Activated naive CD4-positive, alpha-beta T cell treated with anti-CD3 and anti-CD28 coated beads, Interleukin-2, amount 50 U/mL, for 24 hours (primary cell): ENCODE measurements at regions not wholly inside any gene's neighbourhood (a gene's known extent, or its start where the extent isn't known, plus 50 kb on each side); places are given as distances from the start of the nearest gene placed in this dataset.

ENCODE experiments used
- H3K27ac Mint-ChIP-seq: one replicate; pipeline ENCODE4 v1.8.0; 2021; ENCODE audit warnings: mild to moderate bottlenecking, mixed read lengths
- H3K27me3 Mint-ChIP-seq: one replicate; pipeline ENCODE4 v1.8.0; 2021; ENCODE audit warnings: mixed read lengths
- H3K36me3 Mint-ChIP-seq: one replicate; pipeline ENCODE4 v1.8.0; 2021; ENCODE audit warnings: mixed read lengths
- H3K4me1 Mint-ChIP-seq: one replicate; pipeline ENCODE4 v1.8.0; 2021; ENCODE audit warnings: mixed read lengths
- H3K4me3 Mint-ChIP-seq: one replicate; pipeline ENCODE4 v1.8.0; 2021; ENCODE audit warnings: mild to moderate bottlenecking, mixed read lengths
- H3K9me3 Mint-ChIP-seq: one replicate; pipeline ENCODE4 v1.8.0; 2021; ENCODE audit warnings: mixed read lengths

GRCh38 chr7:118075936-118076335, 108.0 kb upstream of the LSM8 start:
- H3K27ac Mint-ChIP-seq = no peak overlapping the region
- H3K27me3 Mint-ChIP-seq = peaks cover 13% of the 10 kb centered on the region
- peaks cover 4% of the 10 kb centered on the region for H3K9me3 Mint-ChIP-seq
- H3K4me3 Mint-ChIP-seq = no peak overlapping the region
- peaks cover 4% of the 10 kb centered on the region for H3K4me1 Mint-ChIP-seq
- H3K36me3 Mint-ChIP-seq = no peaks in the 10 kb centered on the region

- H3K4me1 Mint-ChIP-seq = peaks cover 7% of the 10 kb centered on the region
- no peaks in the 10 kb centered on the region for H3K36me3 Mint-ChIP-seq
- H3K27ac Mint-ChIP-seq = no peak overlapping the region
- H3K9me3 Mint-ChIP-seq = peaks cover 4% of the 10 kb centered on the region
- H3K27me3 Mint-ChIP-seq = peaks cover 15% of the 10 kb centered on the region
- no peak overlapping the region for H3K4me3 Mint-ChIP-seq
Observed at GRCh38 chr7:118076564-118076963, 107.4 kb upstream of the LSM8 start.

DNA sequence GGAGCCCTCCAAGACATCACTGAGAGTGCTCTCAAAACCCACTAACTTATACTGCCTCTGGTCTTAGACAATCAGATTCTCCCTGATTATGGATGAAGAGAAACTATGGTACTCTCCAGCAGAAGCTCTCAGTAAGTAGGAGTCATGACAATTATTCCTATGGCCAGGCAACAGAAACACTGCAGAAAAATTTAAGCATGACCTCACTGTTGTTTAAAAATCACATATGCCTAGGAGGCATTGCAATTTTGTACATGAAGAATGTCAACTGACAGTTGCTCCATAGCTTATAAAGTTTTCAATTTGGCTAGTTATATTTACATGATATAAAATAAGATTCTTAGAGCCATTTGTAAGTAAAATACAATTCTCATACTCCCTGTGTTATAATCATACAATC, 105.9 kb upstream of the LSM8 start:
- Mint-ChIP-seq H3K27me3 (peaks cover 11% of the 10 kb centered on the region), H3K36me3 (no peaks in the 10 kb centered on the region), H3K27ac (no peak overlapping the region), H3K4me3 (no peak overlapping the region), H3K9me3 (peaks cover 4% of the 10 kb centered on the region), H3K4me1 (peaks cover 7% of the 10 kb centered on the region)

GRCh38 chr7:118079369-118079768, 104.6 kb upstream of the LSM8 start:
- no peak overlapping the region for H3K4me3 Mint-ChIP-seq
- H3K4me1 Mint-ChIP-seq = peaks cover 7% of the 10 kb centered on the region
- peaks cover 4% of the 10 kb centered on the region for H3K9me3 Mint-ChIP-seq
- peaks cover 9% of the 10 kb centered on the region for H3K27me3 Mint-ChIP-seq
- no peak overlapping the region for H3K27ac Mint-ChIP-seq
- H3K36me3 Mint-ChIP-seq = no peaks in the 10 kb centered on the region

DNA sequence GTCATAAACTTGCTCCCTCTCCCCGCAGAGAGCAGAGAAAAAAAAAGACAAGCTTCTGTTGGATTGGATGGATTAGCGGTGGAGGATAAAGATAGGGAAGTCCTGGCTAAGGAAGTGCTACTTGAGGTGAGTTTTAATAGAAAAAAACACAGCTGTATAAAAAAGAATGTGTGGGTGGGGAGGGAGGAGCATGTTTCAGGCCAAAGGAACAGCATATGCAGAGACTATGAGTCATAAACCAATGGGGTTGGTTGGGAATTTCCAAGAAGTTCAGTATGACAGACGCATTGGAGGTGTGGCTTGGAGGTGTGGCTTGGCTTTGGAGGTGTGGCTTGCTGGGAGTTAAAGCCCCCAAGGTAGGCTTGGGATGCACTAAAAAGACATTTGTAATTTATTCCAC, 103.0 kb upstream of the LSM8 start:
- Mint-ChIP-seq H3K4me1 (peaks cover 7% of the 10 kb centered on the region), H3K27me3 (peaks cover 14% of the 10 kb centered on the region), H3K36me3 (no peaks in the 10 kb centered on the region), H3K27ac (no peak overlapping the region), H3K4me3 (no peak overlapping the region), H3K9me3 (peaks cover 5% of the 10 kb centered on the region)

DNA sequence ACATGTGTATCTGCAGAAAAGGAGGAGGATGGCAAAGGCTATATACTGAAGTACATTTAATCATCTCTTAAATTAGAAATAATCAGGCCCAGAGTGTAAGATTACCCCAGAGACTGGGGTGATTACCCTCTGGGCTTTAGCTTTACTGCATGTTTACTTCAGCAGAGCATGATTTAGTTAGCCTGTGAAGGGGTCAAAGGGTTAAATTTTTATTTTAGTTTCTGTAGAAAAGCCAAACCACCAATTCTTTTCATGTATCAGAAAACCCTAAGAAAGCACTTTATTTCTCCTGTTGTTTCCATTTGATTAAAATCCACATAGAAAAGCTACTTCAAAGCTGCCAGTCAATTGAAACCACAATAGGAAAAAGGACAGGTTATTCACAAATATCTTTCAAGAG, 101.5 kb upstream of the LSM8 start:
- Mint-ChIP-seq H3K36me3 (no peaks in the 10 kb centered on the region), H3K4me3 (no peak overlapping the region), H3K4me1 (peaks cover 7% of the 10 kb centered on the region), H3K9me3 (peaks cover 9% of the 10 kb centered on the region), H3K27ac (no peak overlapping the region), H3K27me3 (peaks cover 13% of the 10 kb centered on the region)

GRCh38 chr7:118085000-118085399, 99.0 kb upstream of the LSM8 start:
- H3K27me3 Mint-ChIP-seq = peaks cover 9% of the 10 kb centered on the region
- no peak overlapping the region for H3K4me3 Mint-ChIP-seq
- peaks cover 9% of the 10 kb centered on the region for H3K9me3 Mint-ChIP-seq
- no peak overlapping the region for H3K27ac Mint-ChIP-seq
- peaks cover 7% of the 10 kb centered on the region for H3K4me1 Mint-ChIP-seq
- H3K36me3 Mint-ChIP-seq = no peaks in the 10 kb centered on the region

DNA sequence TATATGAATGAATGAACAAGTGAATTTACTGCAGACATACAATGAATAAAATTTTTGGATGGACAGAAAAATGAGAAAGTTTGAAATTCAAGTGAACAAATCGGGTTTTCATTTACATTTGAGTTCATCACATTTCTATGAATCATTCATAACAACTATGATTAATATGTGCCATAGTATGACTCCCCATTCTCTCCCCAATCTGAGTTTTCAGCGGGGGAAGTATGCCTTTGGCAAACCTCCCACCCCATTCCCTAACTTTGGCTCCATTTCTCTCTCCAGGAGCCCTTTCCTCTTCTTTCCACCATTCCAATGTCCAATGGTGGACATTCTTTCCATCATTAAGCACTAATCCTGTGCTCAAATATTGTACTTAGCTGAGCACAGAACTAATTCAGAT, 96.8 kb upstream of the LSM8 start:
- peaks cover 6% of the 10 kb centered on the region for H3K27me3 Mint-ChIP-seq
- no peaks in the 10 kb centered on the region for H3K36me3 Mint-ChIP-seq
- H3K9me3 Mint-ChIP-seq = peaks cover 4% of the 10 kb centered on the region
- no peaks in the 10 kb centered on the region for H3K4me1 Mint-ChIP-seq
- H3K27ac Mint-ChIP-seq = no peak overlapping the region
- H3K4me3 Mint-ChIP-seq = no peak overlapping the region

- H3K9me3 Mint-ChIP-seq = no peaks in the 10 kb centered on the region
- H3K4me1 Mint-ChIP-seq = no peaks in the 10 kb centered on the region
- no peak overlapping the region for H3K4me3 Mint-ChIP-seq
- peak overlapping the region; percentile 43 for H3K27ac Mint-ChIP-seq
- H3K36me3 Mint-ChIP-seq = no peaks in the 10 kb centered on the region
- H3K27me3 Mint-ChIP-seq = peaks cover 3% of the 10 kb centered on the region
Observed at GRCh38 chr7:118094044-118094443, 89.9 kb upstream of the LSM8 start.

- Mint-ChIP-seq H3K27me3 (peaks cover 2% of the 10 kb centered on the region), H3K27ac (no peak overlapping the region), H3K4me3 (no peak overlapping the region), H3K4me1 (no peaks in the 10 kb centered on the region), H3K9me3 (no peaks in the 10 kb centered on the region), H3K36me3 (no peaks in the 10 kb centered on the region)
Observed at GRCh38 chr7:118104812-118105441, 79.0 kb upstream of the LSM8 start.

DNA sequence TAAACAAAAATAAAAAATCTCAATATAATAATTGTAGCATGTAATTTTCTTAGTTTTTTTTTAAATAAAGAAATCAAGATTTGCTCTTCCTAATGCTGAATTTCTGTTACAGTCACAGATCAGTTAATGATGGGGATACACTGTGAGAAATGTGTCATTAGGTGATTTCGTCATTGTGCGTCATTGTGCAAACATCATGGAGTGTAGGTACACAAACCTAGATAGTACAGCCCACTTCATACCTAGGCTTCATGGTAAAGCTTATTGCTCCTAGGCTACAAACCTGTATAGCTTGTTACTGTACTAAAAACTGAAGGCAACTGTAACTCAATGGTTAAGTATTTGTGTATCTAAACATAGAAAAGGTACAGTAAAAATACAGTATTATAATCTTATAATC, 74.4 kb upstream of the LSM8 start:
- H3K4me1 Mint-ChIP-seq = no peaks in the 10 kb centered on the region
- no peaks in the 10 kb centered on the region for H3K9me3 Mint-ChIP-seq
- no peaks in the 10 kb centered on the region for H3K36me3 Mint-ChIP-seq
- no peak overlapping the region for H3K27ac Mint-ChIP-seq
- peaks cover 2% of the 10 kb centered on the region for H3K27me3 Mint-ChIP-seq
- H3K4me3 Mint-ChIP-seq = no peak overlapping the region

DNA sequence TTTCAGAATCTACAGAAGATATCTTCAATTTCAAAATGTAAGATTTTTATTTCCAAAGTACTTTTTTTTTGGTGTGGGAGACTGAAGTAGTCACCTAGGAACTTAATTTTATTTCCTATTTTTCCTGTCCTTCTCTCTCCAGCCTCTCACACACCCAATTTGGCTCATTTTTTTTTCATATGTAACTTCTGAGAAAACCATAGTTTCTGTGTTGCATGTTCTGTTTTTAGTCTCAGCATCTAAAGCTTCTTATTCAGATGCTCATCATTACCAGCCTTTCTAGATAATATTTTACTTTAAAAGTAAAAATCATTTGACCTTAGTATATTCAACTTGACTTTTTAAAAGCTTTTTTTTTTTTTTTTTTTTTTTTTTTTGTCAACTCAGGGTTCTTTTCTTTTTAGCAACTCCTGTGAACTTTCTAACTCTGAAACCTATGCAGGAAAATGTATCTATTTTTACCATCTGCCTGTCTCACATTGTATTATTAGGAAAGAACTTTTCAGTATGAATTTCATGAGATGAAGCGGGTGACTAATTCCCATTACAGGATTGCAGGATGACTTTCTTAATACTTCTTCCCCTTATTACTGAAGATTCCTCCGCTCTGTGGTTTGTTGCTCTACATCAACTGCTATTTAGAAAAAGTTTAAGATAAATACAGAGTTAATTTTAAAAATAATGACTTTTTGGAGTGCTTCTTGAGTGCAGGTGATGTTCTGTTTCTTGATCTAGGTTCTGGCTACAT, 73.6 kb upstream of the LSM8 start:
- Mint-ChIP-seq H3K4me1 (no peaks in the 10 kb centered on the region), H3K9me3 (no peaks in the 10 kb centered on the region), H3K27me3 (peaks cover 2% of the 10 kb centered on the region), H3K27ac (no peak overlapping the region), H3K4me3 (no peak overlapping the region), H3K36me3 (no peaks in the 10 kb centered on the region)

GRCh38 chr7:118111347-118111746, 72.6 kb upstream of the LSM8 start:
- no peak overlapping the region for H3K4me3 Mint-ChIP-seq
- H3K36me3 Mint-ChIP-seq = no peaks in the 10 kb centered on the region
- H3K4me1 Mint-ChIP-seq = no peaks in the 10 kb centered on the region
- no peaks in the 10 kb centered on the region for H3K9me3 Mint-ChIP-seq
- peaks cover 2% of the 10 kb centered on the region for H3K27me3 Mint-ChIP-seq
- no peak overlapping the region for H3K27ac Mint-ChIP-seq

DNA sequence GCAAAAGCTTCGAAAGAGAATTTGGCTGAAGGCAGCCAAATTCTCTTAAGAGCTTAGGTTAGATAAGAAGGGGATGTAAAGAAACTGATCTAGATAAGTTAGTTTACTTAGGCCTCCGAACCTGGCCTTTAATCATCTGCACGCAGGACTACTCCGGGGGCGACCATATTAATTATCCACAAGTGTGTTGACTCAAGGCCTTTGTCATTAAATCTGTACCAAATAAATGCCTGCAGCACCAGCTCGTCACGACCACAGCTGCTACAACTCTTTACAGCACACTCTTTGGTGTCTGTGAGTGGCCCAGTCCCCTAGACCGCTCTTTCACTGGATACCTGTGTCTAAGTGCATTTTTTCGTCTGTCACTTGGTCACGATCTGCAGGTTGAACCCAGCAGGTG, 69.8 kb upstream of the LSM8 start:
- H3K9me3 Mint-ChIP-seq = peaks cover 6% of the 10 kb centered on the region
- no peaks in the 10 kb centered on the region for H3K36me3 Mint-ChIP-seq
- H3K27ac Mint-ChIP-seq = no peak overlapping the region
- H3K4me1 Mint-ChIP-seq = no peaks in the 10 kb centered on the region
- H3K4me3 Mint-ChIP-seq = no peak overlapping the region
- peaks cover 5% of the 10 kb centered on the region for H3K27me3 Mint-ChIP-seq

GRCh38 chr7:118129041-118129795, 54.7 kb upstream of the LSM8 start:
- peaks cover 2% of the 10 kb centered on the region for H3K27me3 Mint-ChIP-seq
- no peaks in the 10 kb centered on the region for H3K36me3 Mint-ChIP-seq
- no peak overlapping the region for H3K27ac Mint-ChIP-seq
- H3K4me1 Mint-ChIP-seq = no peaks in the 10 kb centered on the region
- H3K4me3 Mint-ChIP-seq = no peak overlapping the region
- H3K9me3 Mint-ChIP-seq = peaks cover 5% of the 10 kb centered on the region

DNA sequence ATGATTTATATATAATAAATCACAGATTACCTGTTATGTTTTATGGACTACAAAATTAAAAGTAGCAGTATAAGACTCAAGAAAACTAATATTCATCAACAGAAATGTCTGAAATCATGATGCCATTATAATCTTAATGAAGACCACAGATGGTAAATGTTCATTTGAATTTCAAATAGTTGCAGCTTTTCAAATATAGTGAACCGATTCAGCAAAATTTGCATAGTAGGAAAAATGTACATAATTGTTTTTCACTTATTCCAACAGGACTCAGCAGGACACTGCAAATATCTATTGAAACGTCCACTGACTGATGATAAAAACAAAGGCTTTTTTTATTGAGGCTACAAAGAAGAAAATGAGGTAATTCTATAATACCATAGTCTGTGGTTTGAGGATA, 51.2 kb upstream of the LSM8 start:
- Mint-ChIP-seq H3K9me3 (peaks cover 5% of the 10 kb centered on the region), H3K36me3 (no peaks in the 10 kb centered on the region), H3K27ac (no peak overlapping the region), H3K4me1 (no peaks in the 10 kb centered on the region), H3K4me3 (no peak overlapping the region), H3K27me3 (peaks cover 7% of the 10 kb centered on the region)
